ENCODE measurements at regions not wholly inside any gene's neighbourhood (a gene's known extent, or its start where the extent isn't known, plus 50 kb on each side); places are given as distances from the start of the nearest gene placed in this dataset.
A peak's percentile ranks its signal among the peaks of the same experiment; 100 is the strongest.

DNA sequence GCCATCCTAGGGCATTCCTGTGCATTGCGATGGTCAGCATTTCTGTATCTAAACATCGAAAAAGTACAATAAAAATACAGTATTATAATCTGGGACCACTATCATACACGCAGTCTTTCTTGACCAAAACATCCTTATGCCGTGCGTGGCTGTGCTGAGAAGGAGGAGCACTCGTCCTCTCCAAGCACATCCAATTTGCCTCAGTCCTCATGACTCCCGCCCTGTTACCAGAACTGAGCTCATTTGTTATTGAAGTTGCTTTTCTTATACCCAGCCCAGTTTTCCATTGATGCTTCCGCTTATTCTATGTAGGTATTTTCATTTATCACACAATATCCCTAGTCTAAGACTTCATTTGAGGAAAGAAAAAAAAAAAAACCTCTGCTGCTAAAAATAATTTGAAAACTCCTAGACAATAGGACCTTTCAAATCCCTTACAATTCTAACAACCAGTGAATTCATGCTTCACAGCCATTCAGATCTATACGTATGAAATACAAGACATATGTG is 236.9 kb upstream of the PLEKHG7 start:
- TF ChIP-seq, protein P1, sequence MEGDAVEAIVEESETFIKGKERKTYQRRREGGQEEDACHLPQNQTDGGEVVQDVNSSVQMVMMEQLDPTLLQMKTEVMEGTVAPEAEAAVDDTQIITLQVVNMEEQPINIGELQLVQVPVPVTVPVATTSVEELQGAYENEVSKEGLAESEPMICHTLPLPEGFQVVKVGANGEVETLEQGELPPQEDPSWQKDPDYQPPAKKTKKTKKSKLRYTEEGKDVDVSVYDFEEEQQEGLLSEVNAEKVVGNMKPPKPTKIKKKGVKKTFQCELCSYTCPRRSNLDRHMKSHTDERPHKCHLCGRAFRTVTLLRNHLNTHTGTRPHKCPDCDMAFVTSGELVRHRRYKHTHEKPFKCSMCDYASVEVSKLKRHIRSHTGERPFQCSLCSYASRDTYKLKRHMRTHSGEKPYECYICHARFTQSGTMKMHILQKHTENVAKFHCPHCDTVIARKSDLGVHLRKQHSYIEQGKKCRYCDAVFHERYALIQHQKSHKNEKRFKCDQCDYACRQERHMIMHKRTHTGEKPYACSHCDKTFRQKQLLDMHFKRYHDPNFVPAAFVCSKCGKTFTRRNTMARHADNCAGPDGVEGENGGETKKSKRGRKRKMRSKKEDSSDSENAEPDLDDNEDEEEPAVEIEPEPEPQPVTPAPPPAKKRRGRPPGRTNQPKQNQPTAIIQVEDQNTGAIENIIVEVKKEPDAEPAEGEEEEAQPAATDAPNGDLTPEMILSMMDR (IDR thresholded peaks at IDR 0.05): no peak
- TF ChIP-seq POLR2AphosphoS5 (IDR thresholded peaks at IDR 0.05): no peak
- TF ChIP-seq EP300 (IDR thresholded peaks at IDR 0.05): no peak
- TF ChIP-seq POLR2A (IDR thresholded peaks at IDR 0.05; ENCODE audit: low read depth): no peak
- Histone ChIP-seq H3K4me3 (no peak overlapping the region), H3K9me3 (no peaks in the 10 kb centered on the region), H3K4me1 (peaks cover 6 to 50% (median 42%) of the 10 kb centered on the region in 4 donors), H3K27ac (replicated peaks in 1 of 4) (peak overlapping the region in 3 of 4 donors; percentile 11 to 40 (median 38)), H3K36me3 (no peaks in the 10 kb centered on the region), H3K27me3 (no peaks in the 10 kb centered on the region)
- intact Hi-C loops (cut with DNase I): no loop called here
- WGBS: 91% methylated on average over 9 of the region's 9 CpGs
- DNase-seq (ENCODE audit: extremely low spot score): no peak

- no peaks in the 10 kb centered on the region for H3K36me3 ChIP-seq
- no peaks in the 10 kb centered on the region for H3K27me3 ChIP-seq
- no peak overlapping the region for H3K4me3 ChIP-seq
- H3K4me1 ChIP-seq: peaks cover 1 to 44% (median 37%) of the 10 kb centered on the region in 4 donors
- no peak for TF ChIP-seq POLR2A (IDR thresholded peaks at IDR 0.05; ENCODE audit: low read depth)
- no peak for TF ChIP-seq EP300 (IDR thresholded peaks at IDR 0.05)
- TF ChIP-seq, protein P1 (IDR thresholded peaks at IDR 0.05): no peak
- TF ChIP-seq POLR2AphosphoS5 (IDR thresholded peaks at IDR 0.05): no peak
- peak overlapping the region in 1 of 4 donors; percentile 20 for H3K27ac ChIP-seq (replicated peaks in 1 of 4)
- WGBS: 46% methylated on average over 3 of the region's 3 CpGs
- DNase-seq (ENCODE audit: extremely low spot score): no peak
- intact Hi-C loops (cut with DNase I): no loop called here
- no peaks in the 10 kb centered on the region for H3K9me3 ChIP-seq
Observed at GRCh38 chr12:92464911-92465310, 237.9 kb upstream of the PLEKHG7 start.

DNA sequence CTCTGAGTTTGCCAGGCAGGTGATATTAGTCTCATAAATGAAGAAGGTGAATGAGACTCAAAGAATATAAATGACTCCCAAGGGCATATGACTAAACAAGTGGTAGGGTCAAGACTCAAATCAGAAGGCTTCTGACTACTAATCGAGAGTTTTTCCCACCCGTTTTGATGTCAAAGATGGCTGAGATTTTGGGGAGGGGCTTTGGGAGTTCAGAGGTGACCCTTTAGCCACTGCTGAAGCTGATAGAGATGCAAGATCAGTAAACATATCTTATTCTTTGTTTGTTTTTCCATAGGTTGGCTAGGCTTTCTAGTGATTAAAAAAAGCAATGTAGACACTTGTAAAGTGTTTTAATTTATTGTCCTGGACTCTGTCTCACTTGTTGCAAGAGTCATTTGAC is 239.6 kb upstream of the PLEKHG7 start:
- no peak for DNase-seq (ENCODE audit: extremely low spot score)
- Histone ChIP-seq H3K27ac (replicated peaks in 1 of 4) (no peak overlapping the region), H3K9me3 (no peaks in the 10 kb centered on the region), H3K36me3 (no peaks in the 10 kb centered on the region), H3K4me1 (peaks cover 0 to 35% (median 34%) of the 10 kb centered on the region in 4 donors), H3K27me3 (no peaks in the 10 kb centered on the region), H3K4me3 (no peak overlapping the region)
- TF ChIP-seq, protein P1 (IDR thresholded peaks at IDR 0.05): no peak
- TF ChIP-seq POLR2AphosphoS5 (IDR thresholded peaks at IDR 0.05) (no peak), EP300 (IDR thresholded peaks at IDR 0.05) (no peak), POLR2A (IDR thresholded peaks at IDR 0.05; ENCODE audit: low read depth) (no peak)
- WGBS: 97% methylated on average over 2 of the region's 2 CpGs
- intact Hi-C loops (cut with DNase I): no loop called here

- TF ChIP-seq EP300 (IDR thresholded peaks at IDR 0.05): no peak
- TF ChIP-seq, protein P1 (IDR thresholded peaks at IDR 0.05): no peak
- no peak for TF ChIP-seq POLR2AphosphoS5 (IDR thresholded peaks at IDR 0.05)
- TF ChIP-seq POLR2A (IDR thresholded peaks at IDR 0.05; ENCODE audit: low read depth): no peak
- H3K9me3 ChIP-seq: no peaks in the 10 kb centered on the region
- H3K4me3 ChIP-seq: no peak overlapping the region
- 88% methylated on average over 1 of the region's 1 CpG for WGBS
- DNase-seq (ENCODE audit: extremely low spot score): no peak
- intact Hi-C loops (cut with DNase I): no loop called here
- H3K27ac ChIP-seq (replicated peaks in 1 of 4): no peak overlapping the region
- H3K4me1 ChIP-seq: peaks cover 0 to 34% (median 31%) of the 10 kb centered on the region in 4 donors
- H3K27me3 ChIP-seq: no peaks in the 10 kb centered on the region
- no peaks in the 10 kb centered on the region for H3K36me3 ChIP-seq
Observed at GRCh38 chr12:92462527-92462926, 240.3 kb upstream of the PLEKHG7 start.

- no peak overlapping the region for H3K27ac ChIP-seq (replicated peaks in 1 of 4)
Observed at GRCh38 chr12:92462049-92462448, 240.7 kb upstream of the PLEKHG7 start.

More at GRCh38 chr12:92462049-92462448, 240.7 kb upstream of the PLEKHG7 start:
- Histone ChIP-seq H3K36me3 (no peaks in the 10 kb centered on the region), H3K4me1 (peaks cover 0 to 32% (median 28%) of the 10 kb centered on the region in 4 donors), H3K9me3 (no peaks in the 10 kb centered on the region), H3K4me3 (no peak overlapping the region), H3K27me3 (no peaks in the 10 kb centered on the region)
- 80% methylated on average over 3 of the region's 3 CpGs for WGBS
- TF ChIP-seq POLR2AphosphoS5 (IDR thresholded peaks at IDR 0.05) (no peak), EP300 (IDR thresholded peaks at IDR 0.05) (no peak), POLR2A (IDR thresholded peaks at IDR 0.05; ENCODE audit: low read depth) (no peak)
- TF ChIP-seq, protein P1 (IDR thresholded peaks at IDR 0.05): no peak
- intact Hi-C loops (cut with DNase I): no loop called here
- no peak for DNase-seq (ENCODE audit: extremely low spot score)
